HepG2 (cell line): ENCODE measurements at regions not wholly inside any gene's neighbourhood (a gene's known extent, or its start where the extent isn't known, plus 50 kb on each side); places are given as distances from the start of the nearest gene placed in this dataset.

Experiments used
- AHR ChIP-seq: IDR thresholded peaks from 2 replicates; pipeline ENCODE4 v1.6.1; 2018; ENCODE audit warnings: missing genetic modification reagents, missing compliant biosample characterization
- ARNT2 ChIP-seq: sonication (generic); formaldehyde crosslinking; IDR thresholded peaks from 2 replicates; pipeline ENCODE4 v1.8.0; 2022; ENCODE audit warnings: mild to moderate bottlenecking, low read depth, missing genetic modification reagents, moderate library complexity
- ATF7-NPFF ChIP-seq: sonication (generic); formaldehyde crosslinking; IDR thresholded peaks from 2 replicates; pipeline ENCODE4 v1.8.1; 2023; ENCODE audit warnings: mild to moderate bottlenecking, low read depth, missing genetic modification reagents, moderate library complexity
- BCL3 ChIP-seq: sonication (generic); formaldehyde crosslinking; IDR thresholded peaks from 2 replicates; pipeline ENCODE4 v1.5.1; 2020; ENCODE audit warnings: mild to moderate bottlenecking, missing genetic modification reagents, moderate library complexity
- CBFB ChIP-seq: sonication (generic); formaldehyde crosslinking; IDR thresholded peaks from 2 replicates; pipeline ENCODE4 v1.4.0; 2020; ENCODE audit warnings: missing genetic modification reagents
- DRAP1 ChIP-seq: IDR thresholded peaks from 2 replicates; pipeline ENCODE4 v1.6.1; 2016; ENCODE audit warnings: missing genetic modification reagents, missing compliant biosample characterization
- EHMT2 ChIP-seq: fragments of 200-600 bp; sonication (generic); IDR thresholded peaks from 2 replicates; pipeline ENCODE4 v1.7.0; 2017; ENCODE audit warnings: antibody characterized with exemption, low read depth, low read length, borderline replicate concordance
- HNRNPLL ChIP-seq: fragments of 200-400 bp; formaldehyde crosslinking; IDR thresholded peaks from 2 replicates; pipeline ENCODE4 v1.6.1; 2017; ENCODE audit warnings: mild to moderate bottlenecking, low read depth, low read length; ENCODE audit not compliant: poor library complexity, severe bottlenecking
- HOXA3 ChIP-seq: sonication (generic); formaldehyde crosslinking; IDR thresholded peaks from 2 replicates; pipeline ENCODE4 v1.5.0; 2020; ENCODE audit warnings: missing genetic modification reagents
- ISX ChIP-seq: sonication (generic); formaldehyde crosslinking; conservative IDR thresholded peaks from 2 replicates; pipeline ENCODE4 v1.5.0; 2020; ENCODE audit warnings: missing genetic modification reagents
- KDM5A ChIP-seq: fragments of 200-600 bp; sonication (generic); IDR thresholded peaks from 2 replicates; pipeline ENCODE4 v1.7.0; 2018; ENCODE audit warnings: antibody characterized with exemption, mild to moderate bottlenecking, low read length, borderline replicate concordance
- NPAS2 ChIP-seq: sonication (generic); formaldehyde crosslinking; IDR thresholded peaks from 2 replicates; pipeline ENCODE4 v1.8.0; 2022; ENCODE audit warnings: mild to moderate bottlenecking, missing genetic modification reagents, borderline replicate concordance
- PRMT3 ChIP-seq: sonication (generic); formaldehyde crosslinking; IDR thresholded peaks from 2 replicates; pipeline ENCODE4 v1.8.1; 2022; ENCODE audit warnings: low read depth, mild to moderate bottlenecking, moderate library complexity, missing genetic modification reagents, borderline replicate concordance
- SP4 ChIP-seq: sonication (generic); formaldehyde crosslinking; IDR thresholded peaks from 2 replicates; pipeline ENCODE4 v1.8.1; 2023; ENCODE audit warnings: mild to moderate bottlenecking, missing genetic modification reagents
- TSC22D2 ChIP-seq: sonication (generic); formaldehyde crosslinking; IDR thresholded peaks from 2 replicates; pipeline ENCODE4 v1.5.1; 2020; ENCODE audit warnings: missing genetic modification reagents, mild to moderate bottlenecking, borderline replicate concordance
- ZBTB38 ChIP-seq: sonication (generic); formaldehyde crosslinking; IDR thresholded peaks from 2 replicates; pipeline ENCODE4 v1.5.1; 2020; ENCODE audit warnings: mild to moderate bottlenecking, missing genetic modification reagents
- ZFP90 ChIP-seq: sonication (generic); formaldehyde crosslinking; IDR thresholded peaks from 2 replicates; pipeline ENCODE4 v1.8.0; 2022; ENCODE audit warnings: missing genetic modification reagents, mild to moderate bottlenecking, inconsistent platforms, borderline replicate concordance
- ZNF10 ChIP-seq: sonication (generic); formaldehyde crosslinking; IDR thresholded peaks from 2 replicates; pipeline ENCODE4 v1.4.0; 2020; ENCODE audit warnings: mild to moderate bottlenecking, low read depth, missing genetic modification reagents, borderline replicate concordance
- ZNF430 ChIP-seq: sonication (generic); formaldehyde crosslinking; IDR thresholded peaks from 2 replicates; pipeline ENCODE4 v1.9.0; 2021; ENCODE audit warnings: mild to moderate bottlenecking, missing genetic modification reagents
- ZNF44 ChIP-seq: sonication (generic); formaldehyde crosslinking; IDR thresholded peaks from 2 replicates; pipeline ENCODE4 v1.5.1; 2020; ENCODE audit warnings: mild to moderate bottlenecking, missing genetic modification reagents
- ZNF547 ChIP-seq: sonication (generic); formaldehyde crosslinking; IDR thresholded peaks from 2 replicates; pipeline ENCODE4 v1.5.1; 2020; ENCODE audit warnings: mild to moderate bottlenecking, missing genetic modification reagents
- ZNF784 ChIP-seq: sonication (generic); formaldehyde crosslinking; IDR thresholded peaks from 2 replicates; pipeline ENCODE4 v1.5.1; 2020; ENCODE audit warnings: missing genetic modification reagents, mild to moderate bottlenecking, borderline replicate concordance
- TF ChIP-seq, protein P1 (sequence below): sonication (generic); formaldehyde crosslinking; IDR thresholded peaks from 2 replicates; pipeline ENCODE4 v1.8.1; 2023; ENCODE audit warnings: mild to moderate bottlenecking, moderate library complexity, missing genetic modification reagents
- TF ChIP-seq, protein P2 (sequence below): sonication (generic); formaldehyde crosslinking; IDR thresholded peaks from 2 replicates; pipeline ENCODE4 v1.4.0; 2020; ENCODE audit warnings: missing genetic modification reagents, borderline replicate concordance

DNA sequence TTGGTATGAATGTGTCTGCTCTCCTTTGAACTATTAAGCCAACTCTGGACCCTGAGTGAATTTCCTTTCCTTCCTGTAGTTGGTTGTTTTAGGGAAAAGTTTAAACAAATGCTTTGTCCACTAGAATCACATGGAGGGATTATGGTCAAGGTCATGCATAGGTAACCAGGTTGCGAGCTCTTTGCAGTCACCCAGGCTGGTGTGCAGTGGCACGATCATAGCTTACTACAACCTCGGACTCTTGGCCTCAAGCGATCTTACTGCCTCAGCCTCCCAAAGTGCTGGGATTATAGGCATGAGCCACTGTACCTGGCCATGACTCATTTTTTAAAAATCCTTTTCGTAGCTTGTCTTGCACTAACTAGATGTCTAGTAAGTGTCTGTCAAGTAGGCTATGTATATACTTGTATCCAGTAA lies 88.0 kb upstream of the SOX4 start (continued):
- TF ChIP-seq ZNF44 (CRISPR knock-in tag) (no peak; the same call in 1 of the 2 replicates), AHR (CRISPR knock-in tag) (no peak), ATF7-NPFF (CRISPR knock-in tag) (no peak), PRMT3 (CRISPR knock-in tag) (no peak), ISX (CRISPR knock-in tag) (no peak), ZNF10 (no peak), ZBTB38 (CRISPR knock-in tag) (peak; percentile 78), EHMT2 (peak; percentile 80; the same call in 1 of the 2 replicates), ZNF784 (CRISPR knock-in tag) (peak; percentile 76), CBFB (CRISPR knock-in tag) (no peak), HOXA3 (CRISPR knock-in tag) (peak; percentile 77), ZFP90 (CRISPR knock-in tag) (peak; percentile 82; the same call in 1 of the 2 replicates), DRAP1 (CRISPR knock-in tag) (peak; percentile 65; the same call in 1 of the 2 replicates), ZNF547 (no peak), ZNF430 (CRISPR knock-in tag) (peak; percentile 48; the same call in 1 of the 2 replicates), BCL3 (peak; percentile 40; the same call in 1 of the 2 replicates), HNRNPLL (no peak), ARNT2 (CRISPR knock-in tag) (no peak), NPAS2 (no peak), TSC22D2 (no peak), KDM5A (no peak), SP4 (CRISPR knock-in tag) (no peak)
- TF ChIP-seq, protein P1, sequence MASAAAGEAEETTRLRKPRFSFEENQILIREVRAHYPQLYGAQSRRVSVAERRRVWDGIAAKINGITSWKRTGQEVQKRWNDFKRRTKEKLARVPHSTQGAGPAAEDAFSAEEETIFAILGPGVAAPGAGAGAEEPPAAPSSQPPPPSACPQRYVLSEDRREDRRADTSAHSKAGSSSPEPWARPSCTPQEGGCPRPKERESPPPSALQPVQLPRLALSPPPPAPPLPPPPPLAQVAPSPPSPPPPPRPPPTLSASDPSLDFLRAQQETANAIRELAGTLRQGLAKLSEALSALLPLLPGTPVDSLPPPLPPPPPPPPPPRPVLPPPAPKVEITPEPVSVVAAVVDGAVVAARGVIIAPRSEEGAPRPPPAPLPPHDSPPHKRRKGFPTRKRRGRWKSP = peak; percentile 63; the same call in 1 of the 2 replicates
- TF ChIP-seq, protein P2, sequence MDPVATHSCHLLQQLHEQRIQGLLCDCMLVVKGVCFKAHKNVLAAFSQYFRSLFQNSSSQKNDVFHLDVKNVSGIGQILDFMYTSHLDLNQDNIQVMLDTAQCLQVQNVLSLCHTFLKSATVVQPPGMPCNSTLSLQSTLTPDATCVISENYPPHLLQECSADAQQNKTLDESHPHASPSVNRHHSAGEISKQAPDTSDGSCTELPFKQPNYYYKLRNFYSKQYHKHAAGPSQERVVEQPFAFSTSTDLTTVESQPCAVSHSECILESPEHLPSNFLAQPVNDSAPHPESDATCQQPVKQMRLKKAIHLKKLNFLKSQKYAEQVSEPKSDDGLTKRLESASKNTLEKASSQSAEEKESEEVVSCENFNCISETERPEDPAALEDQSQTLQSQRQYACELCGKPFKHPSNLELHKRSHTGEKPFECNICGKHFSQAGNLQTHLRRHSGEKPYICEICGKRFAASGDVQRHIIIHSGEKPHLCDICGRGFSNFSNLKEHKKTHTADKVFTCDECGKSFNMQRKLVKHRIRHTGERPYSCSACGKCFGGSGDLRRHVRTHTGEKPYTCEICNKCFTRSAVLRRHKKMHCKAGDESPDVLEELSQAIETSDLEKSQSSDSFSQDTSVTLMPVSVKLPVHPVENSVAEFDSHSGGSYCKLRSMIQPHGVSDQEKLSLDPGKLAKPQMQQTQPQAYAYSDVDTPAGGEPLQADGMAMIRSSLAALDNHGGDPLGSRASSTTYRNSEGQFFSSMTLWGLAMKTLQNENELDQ (CRISPR knock-in tag) = no peak
